ENCODE measurements at regions not wholly inside any gene's neighbourhood (a gene's known extent, or its start where the extent isn't known, plus 50 kb on each side); places are given as distances from the start of the nearest gene placed in this dataset.

- TF ChIP-seq GABPA (IDR thresholded peaks at IDR 0.05; ENCODE audit: low read depth) (no peak), CTCF (IDR thresholded peaks at IDR 0.05; ENCODE audit: insufficient read depth, low read length) (no peak), POLR2AphosphoS5 (IDR thresholded peaks at IDR 0.05; ENCODE audit: low read depth) (no peak)
Observed at GRCh38 chr7:89559596-89559995, 594.7 kb upstream of the STEAP1 start.
